LNCAP (cell line): ENCODE measurements at regions not wholly inside any gene's neighbourhood (a gene's known extent, or its start where the extent isn't known, plus 50 kb on each side); places are given as distances from the start of the nearest gene placed in this dataset.

ENCODE experiments used
- TF ChIP-seq, protein P1 (sequence below): fragments of 450-650 bp; IDR thresholded peaks from 2 replicates; pipeline ENCODE4 v1.5.1; 2017; ENCODE audit warnings: mild to moderate bottlenecking

DNA sequence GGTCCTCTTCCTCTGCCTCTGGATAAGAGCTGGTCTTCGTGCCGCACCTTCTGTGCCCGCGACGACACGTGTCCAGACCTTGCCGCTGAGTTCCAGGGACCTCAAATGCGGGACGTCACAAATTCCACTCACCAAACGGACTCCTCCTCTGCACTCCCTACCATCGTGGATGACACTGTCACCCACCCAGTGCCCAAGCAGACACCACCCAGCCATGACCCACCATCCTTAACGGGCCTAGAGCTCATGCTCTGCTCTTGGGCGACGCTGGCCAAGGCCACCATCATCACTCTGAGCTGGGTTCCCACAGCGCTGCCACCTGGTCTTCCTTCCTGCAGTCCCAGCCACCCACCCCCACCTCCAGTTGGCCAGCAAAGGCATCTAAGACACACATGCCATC is 96.4 kb upstream of the RPL38 start:
- TF ChIP-seq, protein P1, sequence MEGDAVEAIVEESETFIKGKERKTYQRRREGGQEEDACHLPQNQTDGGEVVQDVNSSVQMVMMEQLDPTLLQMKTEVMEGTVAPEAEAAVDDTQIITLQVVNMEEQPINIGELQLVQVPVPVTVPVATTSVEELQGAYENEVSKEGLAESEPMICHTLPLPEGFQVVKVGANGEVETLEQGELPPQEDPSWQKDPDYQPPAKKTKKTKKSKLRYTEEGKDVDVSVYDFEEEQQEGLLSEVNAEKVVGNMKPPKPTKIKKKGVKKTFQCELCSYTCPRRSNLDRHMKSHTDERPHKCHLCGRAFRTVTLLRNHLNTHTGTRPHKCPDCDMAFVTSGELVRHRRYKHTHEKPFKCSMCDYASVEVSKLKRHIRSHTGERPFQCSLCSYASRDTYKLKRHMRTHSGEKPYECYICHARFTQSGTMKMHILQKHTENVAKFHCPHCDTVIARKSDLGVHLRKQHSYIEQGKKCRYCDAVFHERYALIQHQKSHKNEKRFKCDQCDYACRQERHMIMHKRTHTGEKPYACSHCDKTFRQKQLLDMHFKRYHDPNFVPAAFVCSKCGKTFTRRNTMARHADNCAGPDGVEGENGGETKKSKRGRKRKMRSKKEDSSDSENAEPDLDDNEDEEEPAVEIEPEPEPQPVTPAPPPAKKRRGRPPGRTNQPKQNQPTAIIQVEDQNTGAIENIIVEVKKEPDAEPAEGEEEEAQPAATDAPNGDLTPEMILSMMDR, result no peak

DNA sequence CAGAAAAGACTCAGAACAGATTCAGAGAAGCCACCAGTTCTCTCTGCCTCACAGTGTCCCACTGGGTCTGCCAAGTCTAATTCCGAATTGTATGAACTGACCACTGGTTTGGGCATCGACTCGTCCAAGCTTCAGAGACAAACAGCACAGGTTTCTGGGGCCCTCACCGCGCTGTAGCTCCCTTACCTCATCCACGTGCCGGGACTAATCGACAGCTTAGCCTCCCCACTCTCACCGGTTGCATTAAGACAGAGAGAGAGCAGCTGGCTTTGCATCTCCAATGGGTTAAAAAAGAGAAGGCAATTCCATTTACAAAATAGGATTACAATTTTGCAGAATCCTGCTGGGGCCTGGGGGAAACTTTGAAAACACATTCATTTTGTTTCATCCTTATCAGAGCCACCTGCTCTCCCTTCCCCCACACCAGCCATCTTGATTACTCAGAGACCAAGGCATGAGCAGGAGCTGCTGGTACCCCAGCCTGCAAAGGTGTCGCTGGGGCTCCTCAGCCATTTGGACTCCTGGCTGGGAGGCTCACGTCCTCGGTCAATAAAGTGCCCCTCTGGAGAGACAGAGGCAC is 95.3 kb upstream of the RPL38 start:
- TF ChIP-seq, protein P1, result no peak

DNA sequence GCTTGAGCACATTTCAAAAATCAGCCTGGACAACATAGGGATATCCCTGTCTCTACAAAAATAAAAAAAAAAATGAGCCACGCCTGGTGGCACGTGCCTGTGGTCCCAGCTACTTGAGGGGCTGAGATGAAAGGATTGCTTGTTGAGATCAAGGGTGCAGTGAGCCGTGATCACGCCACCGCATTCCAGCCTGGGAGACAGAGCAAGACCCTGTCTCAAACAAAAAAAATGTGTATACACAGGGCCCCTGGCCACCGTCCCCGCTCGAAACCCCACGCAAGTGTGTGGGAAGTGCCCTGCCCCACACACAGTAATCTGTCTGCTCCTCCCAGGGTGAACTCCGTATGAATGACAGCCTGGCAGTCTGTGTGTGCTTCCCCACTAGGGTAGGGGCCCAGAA is 93.0 kb upstream of the RPL38 start:
- TF ChIP-seq, protein P1, result no peak

DNA sequence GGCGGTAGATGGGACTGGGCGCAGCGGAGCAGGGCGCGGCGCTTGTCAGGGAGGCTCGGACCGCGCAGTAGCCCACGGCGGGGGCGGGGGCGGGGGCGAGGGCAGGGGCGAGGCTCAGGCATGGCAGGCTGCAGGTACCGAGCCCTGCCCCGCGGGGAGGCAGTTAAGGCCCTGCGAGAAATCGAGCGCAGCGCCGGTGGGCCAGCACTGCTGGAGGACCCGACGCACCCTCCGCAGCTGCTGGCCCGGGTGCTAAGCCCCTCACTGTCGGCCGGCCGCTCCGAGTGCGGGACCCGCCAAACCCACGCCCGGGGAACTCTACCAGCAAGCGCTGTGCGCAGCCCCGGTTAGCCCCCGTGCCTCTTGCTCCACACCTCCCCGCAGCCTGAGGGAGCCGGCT is 90.2 kb upstream of the RPL38 start:
- TF ChIP-seq, protein P1, result no peak

DNA sequence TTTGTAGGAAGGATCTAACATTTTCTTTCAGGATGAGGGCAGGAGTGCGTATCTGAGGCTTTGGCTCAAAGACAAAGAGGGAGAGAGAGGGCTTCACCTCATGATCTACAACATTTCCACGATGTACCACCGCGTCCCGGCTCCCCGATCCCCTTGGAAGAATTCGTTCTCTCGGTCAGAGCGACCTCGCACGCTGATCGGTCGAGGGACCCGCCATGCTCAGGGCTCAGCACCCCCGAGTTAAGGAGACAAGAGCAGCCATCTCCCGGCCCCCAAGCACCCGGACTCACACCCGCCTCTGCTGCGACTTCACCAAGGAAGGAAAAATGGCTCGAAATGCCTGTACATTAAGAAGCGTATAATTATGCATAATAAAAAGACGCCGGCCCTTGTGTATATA is 89.5 kb upstream of the RPL38 start:
- TF ChIP-seq, protein P1, result no peak

DNA sequence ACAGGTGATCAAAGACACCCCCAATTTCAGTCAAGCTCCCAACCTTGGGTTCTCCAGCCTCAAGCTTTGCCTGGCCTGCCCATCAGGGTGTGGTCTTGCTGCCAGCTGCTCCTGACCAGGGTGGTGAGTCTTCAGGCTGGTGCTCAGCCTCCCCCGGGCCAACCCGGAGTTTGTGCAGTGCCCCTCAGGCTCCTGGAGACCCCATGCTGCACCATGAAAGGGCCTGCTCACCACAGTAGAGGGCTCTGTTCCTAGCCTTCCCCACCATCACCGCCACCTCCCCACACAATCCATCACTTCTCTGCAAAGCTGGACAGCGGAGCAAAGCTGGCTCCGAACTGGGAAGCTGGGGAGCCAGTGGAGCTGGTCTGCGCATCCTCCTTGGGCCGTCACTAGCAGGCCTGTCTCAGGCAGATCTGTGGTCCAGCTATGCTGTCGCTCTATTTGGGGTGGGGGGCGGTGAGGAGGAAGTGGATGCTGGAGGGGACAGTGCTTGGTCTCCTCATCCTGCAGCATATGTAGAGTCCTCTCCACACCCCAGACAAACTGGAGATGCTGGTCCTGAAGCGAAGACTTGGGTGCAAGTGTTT is 88.5 kb upstream of the RPL38 start:
- TF ChIP-seq, protein P1, result no peak

DNA sequence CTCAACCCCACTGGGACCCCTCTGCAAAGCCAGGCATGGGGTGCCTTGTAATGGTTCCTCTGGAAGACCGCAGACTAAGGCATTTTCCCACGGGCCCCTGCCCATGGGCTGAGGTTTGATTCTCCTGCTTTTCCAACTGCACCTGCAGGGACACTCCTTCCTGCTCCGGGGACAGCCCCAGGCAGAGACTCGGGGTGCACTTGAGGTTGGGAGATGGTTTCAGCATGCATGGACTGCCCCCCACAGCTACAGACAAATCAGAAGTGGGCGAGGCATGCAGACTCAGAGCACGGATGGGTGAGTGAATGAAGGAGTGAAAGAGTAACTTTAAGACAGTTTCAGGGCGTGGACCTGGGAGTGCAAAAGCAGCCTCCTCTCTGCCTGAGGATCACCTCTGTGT is 87.9 kb upstream of the RPL38 start:
- TF ChIP-seq, protein P1, result no peak
